ENCODE measurements at regions not wholly inside any gene's neighbourhood (a gene's known extent, or its start where the extent isn't known, plus 50 kb on each side); places are given as distances from the start of the nearest gene placed in this dataset.

- TF ChIP-seq FOXP2 (optimal IDR thresholded peaks at IDR 0.05; ENCODE audit: borderline replicate concordance, extremely low read depth, extremely low read length, insufficient read depth) (no peak), POLR2AphosphoS5 (IDR thresholded peaks at IDR 0.05; ENCODE audit: low read depth, low read length) (no peak), REST (IDR thresholded peaks at IDR 0.05; ENCODE audit: insufficient read depth in 1 of 2, low read depth in 2 of 2, low read length in 2 of 2) (no peak), TAF1 (IDR thresholded peaks at IDR 0.05; ENCODE audit: borderline replicate concordance, insufficient read depth, low read length) (no peak), SIN3A (IDR thresholded peaks at IDR 0.05; ENCODE audit: borderline replicate concordance, insufficient read depth, low read length) (no peak)
These were observed 458.4 kb upstream of the BTBD3 start for GRCh38 chr20:11459090-11459890.

GRCh38 chr20:11467436-11467835 lies 450.3 kb upstream of the BTBD3 start:
- no peak for TF ChIP-seq SIN3A (IDR thresholded peaks at IDR 0.05; ENCODE audit: borderline replicate concordance, insufficient read depth, low read length)
- TF ChIP-seq REST (IDR thresholded peaks at IDR 0.05; ENCODE audit: insufficient read depth in 1 of 2, low read depth in 2 of 2, low read length in 2 of 2), result no peak
- TF ChIP-seq FOXP2 (optimal IDR thresholded peaks at IDR 0.05; ENCODE audit: borderline replicate concordance, extremely low read depth, extremely low read length, insufficient read depth), result no peak
- no peak for TF ChIP-seq POLR2AphosphoS5 (IDR thresholded peaks at IDR 0.05; ENCODE audit: low read depth, low read length)
- no peak for TF ChIP-seq TAF1 (IDR thresholded peaks at IDR 0.05; ENCODE audit: borderline replicate concordance, insufficient read depth, low read length)

GRCh38 chr20:11468880-11469279 lies 448.8 kb upstream of the BTBD3 start:
- no peak for TF ChIP-seq FOXP2 (optimal IDR thresholded peaks at IDR 0.05; ENCODE audit: borderline replicate concordance, extremely low read depth, extremely low read length, insufficient read depth)
- no peak for TF ChIP-seq REST (IDR thresholded peaks at IDR 0.05; ENCODE audit: insufficient read depth in 1 of 2, low read depth in 2 of 2, low read length in 2 of 2)
- no peak for TF ChIP-seq TAF1 (IDR thresholded peaks at IDR 0.05; ENCODE audit: borderline replicate concordance, insufficient read depth, low read length)
- no peak for TF ChIP-seq SIN3A (IDR thresholded peaks at IDR 0.05; ENCODE audit: borderline replicate concordance, insufficient read depth, low read length)
- no peak for TF ChIP-seq POLR2AphosphoS5 (IDR thresholded peaks at IDR 0.05; ENCODE audit: low read depth, low read length)

- TF ChIP-seq REST (IDR thresholded peaks at IDR 0.05; ENCODE audit: insufficient read depth in 1 of 2, low read depth in 2 of 2, low read length in 2 of 2), result no peak
- no peak for TF ChIP-seq SIN3A (IDR thresholded peaks at IDR 0.05; ENCODE audit: borderline replicate concordance, insufficient read depth, low read length)
- no peak for TF ChIP-seq TAF1 (IDR thresholded peaks at IDR 0.05; ENCODE audit: borderline replicate concordance, insufficient read depth, low read length)
- TF ChIP-seq FOXP2 (optimal IDR thresholded peaks at IDR 0.05; ENCODE audit: borderline replicate concordance, extremely low read depth, extremely low read length, insufficient read depth), result no peak
- no peak for TF ChIP-seq POLR2AphosphoS5 (IDR thresholded peaks at IDR 0.05; ENCODE audit: low read depth, low read length)
These were observed 447.8 kb upstream of the BTBD3 start for GRCh38 chr20:11469795-11470435.
